MM.1S (cell line): ENCODE measurements at regions not wholly inside any gene's neighbourhood (a gene's known extent, or its start where the extent isn't known, plus 50 kb on each side); places are given as distances from the start of the nearest gene placed in this dataset.

ENCODE experiments used
- DNase-seq: peaks from one replicate; pipeline ENCODE4 v3.0.0-alpha.2; 2015
- H2AFZ ChIP-seq: fragments of 300-600 bp; sonication (generic); 2 replicates; pipeline ENCODE4 v1.6.0; 2016; ENCODE audit warnings: antibody characterized with exemption, low read length
- H3F3A ChIP-seq: fragments of 300-600 bp; sonication (generic); 2 replicates; pipeline ENCODE4 v1.6.1; 2016; ENCODE audit warnings: mild to moderate bottlenecking, antibody characterized with exemption, low read length, moderate library complexity, mixed read lengths; ENCODE audit not compliant: insufficient read depth
- H3K27ac ChIP-seq: fragments of 300-600 bp; sonication (generic); 2 replicates; pipeline ENCODE4 v1.5.1; 2016; ENCODE audit warnings: mild to moderate bottlenecking, low read length
- H3K27me3 ChIP-seq: fragments of 300-600 bp; sonication (generic); replicated peaks from 2 replicates; pipeline ENCODE4 v1.6.0; 2016; ENCODE audit warnings: low read length; ENCODE audit not compliant: insufficient read depth
- H3K36me3 ChIP-seq: fragments of 300-600 bp; sonication (generic); replicated peaks from 2 replicates; pipeline ENCODE4 v1.6.1; 2016; ENCODE audit warnings: mild to moderate bottlenecking, low read length, mixed read lengths; ENCODE audit not compliant: insufficient read depth
- H3K4me1 ChIP-seq: fragments of 300-600 bp; sonication (generic); 2 replicates; pipeline ENCODE4 v1.6.1; 2016; ENCODE audit warnings: low read length, mixed read lengths
- H3K4me2 ChIP-seq: fragments of 300-600 bp; sonication (generic); 2 replicates; pipeline ENCODE4 v1.6.0; 2016; ENCODE audit warnings: low read depth, low read length
- H3K4me3 ChIP-seq: fragments of 300-600 bp; sonication (generic); 2 replicates; pipeline ENCODE4 v1.5.1; 2016; ENCODE audit warnings: low read length, mixed read lengths
- H3K79me2 ChIP-seq: fragments of 300-600 bp; sonication (generic); 2 replicates; pipeline ENCODE4 v1.6.1; 2016; ENCODE audit warnings: mixed run types, low read length, mixed read lengths
- H3K9ac ChIP-seq: fragments of 300-600 bp; sonication (generic); 2 replicates; pipeline ENCODE4 v1.6.1; 2016; ENCODE audit warnings: low read length, mixed read lengths
- H3K9me2 ChIP-seq: fragments of 300-600 bp; sonication (generic); replicated peaks from 2 replicates; pipeline ENCODE4 v1.6.1; 2016; ENCODE audit warnings: mild to moderate bottlenecking, low read length, mixed read lengths; ENCODE audit not compliant: insufficient read depth
- H3K9me3 ChIP-seq: fragments of 300-600 bp; sonication (generic); replicated peaks from 2 replicates; pipeline ENCODE4 v1.6.1; 2016; ENCODE audit warnings: mild to moderate bottlenecking, low read length, mixed read lengths; ENCODE audit not compliant: insufficient read depth
- H4K20me1 ChIP-seq: fragments of 300-600 bp; sonication (generic); 2 replicates; pipeline ENCODE4 v1.6.1; 2016; ENCODE audit warnings: mild to moderate bottlenecking, low read length, moderate library complexity, mixed read lengths; ENCODE audit not compliant: insufficient read depth
- CTCF ChIP-seq: fragments of 300-600 bp; sonication (generic); IDR thresholded peaks from 2 replicates; pipeline ENCODE4 v1.5.1; 2016; ENCODE audit warnings: antibody characterized with exemption, low read length, mixed read lengths
- EZH2 ChIP-seq: fragments of 300-600 bp; sonication (generic); optimal IDR thresholded peaks from 2 replicates; pipeline ENCODE3; 2017; ENCODE audit warnings: low read depth, mild to moderate bottlenecking, antibody characterized with exemption, low read length, mixed read lengths
- EZH2phosphoT487 ChIP-seq: fragments of 300-600 bp; sonication (generic); IDR thresholded peaks from 2 replicates; pipeline ENCODE4 v1.6.1; 2018; ENCODE audit warnings: antibody characterized with exemption, low read length

GRCh38 chr2:216292475-216292874, 79.8 kb downstream of the MARCHF4 start:
- peaks cover 3% of the 10 kb centered on the region; the same call in 1 of the 2 replicates for H3F3A ChIP-seq
- H3K27me3 ChIP-seq: no peaks in the 10 kb centered on the region
- TF ChIP-seq EZH2phosphoT487: no peak
- no peak for TF ChIP-seq CTCF
- no peak for TF ChIP-seq EZH2

GRCh38 chr2:216289470-216289869, 82.8 kb downstream of the MARCHF4 start:
- peak; percentile 88 for DNase-seq
- H3K36me3 ChIP-seq: no peaks in the 10 kb centered on the region
- H3F3A ChIP-seq: peaks cover 3% of the 10 kb centered on the region; the same call in 1 of the 2 replicates
- TF ChIP-seq EZH2phosphoT487 (no peak), CTCF (no peak), EZH2 (no peak)
- no peaks in the 10 kb centered on the region for H4K20me1 ChIP-seq
- H3K9ac ChIP-seq: peak overlapping the region; percentile 51; the same call in 1 of the 2 replicates
- H3K27me3 ChIP-seq: no peaks in the 10 kb centered on the region
- H3K9me2 ChIP-seq: no peaks in the 10 kb centered on the region
- peaks cover 18% of the 10 kb centered on the region for H3K4me1 ChIP-seq
- peak overlapping the region; percentile 56; the same call in 1 of the 2 replicates for H3K4me2 ChIP-seq
- H3K9me3 ChIP-seq: no peaks in the 10 kb centered on the region
- H3K27ac ChIP-seq: peak overlapping the region; percentile 87
- no peaks in the 10 kb centered on the region for H3K79me2 ChIP-seq
- H3K4me3 ChIP-seq: 0 out of 2 replicates have a peak overlapping the region, but pooled peaks have one; percentile 16
- H2AFZ ChIP-seq: 0 out of 2 replicates have a peak overlapping the region, but pooled peaks have one; percentile 33

More at GRCh38 chr2:216292475-216292874, 79.8 kb downstream of the MARCHF4 start:
- no peaks in the 10 kb centered on the region for H4K20me1 ChIP-seq
- no peaks in the 10 kb centered on the region for H3K36me3 ChIP-seq
- H3K4me2 ChIP-seq: no peak overlapping the region
- no peak overlapping the region for H3K9ac ChIP-seq
- H3K9me3 ChIP-seq: no peaks in the 10 kb centered on the region
- H3K4me1 ChIP-seq: peaks cover 28% of the 10 kb centered on the region
- no peak overlapping the region for H3K4me3 ChIP-seq
- no peak for DNase-seq
- no peaks in the 10 kb centered on the region for H3K79me2 ChIP-seq
- H3K27ac ChIP-seq: no peak overlapping the region
- no peak overlapping the region for H2AFZ ChIP-seq
- H3K9me2 ChIP-seq: no peaks in the 10 kb centered on the region

DNA sequence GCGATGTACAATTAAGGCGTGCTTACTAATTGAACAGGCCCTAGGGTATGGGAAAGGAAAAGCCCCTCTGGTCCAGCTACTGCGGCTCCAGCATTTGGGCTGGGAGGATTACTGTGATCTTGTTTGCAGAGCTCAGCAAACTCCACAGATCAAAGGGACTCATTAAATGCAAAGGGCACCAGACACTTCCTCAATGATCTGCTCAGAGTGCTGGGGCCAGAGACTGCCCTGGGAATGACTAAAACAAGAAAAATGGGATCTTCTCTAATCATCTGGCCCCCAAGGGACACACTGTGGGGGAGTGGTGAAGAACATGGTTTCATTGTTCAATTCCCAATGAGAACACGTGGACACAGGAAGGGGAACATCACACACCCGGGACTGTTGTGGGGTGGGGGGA, 85.0 kb downstream of the MARCHF4 start:
- Histone ChIP-seq H3K9ac (no peak overlapping the region), H4K20me1 (no peaks in the 10 kb centered on the region), H3K4me1 (peaks cover 18% of the 10 kb centered on the region), H3K4me2 (no peak overlapping the region), H3K79me2 (no peaks in the 10 kb centered on the region), H3K27ac (no peak overlapping the region), H3K4me3 (no peak overlapping the region), H3K9me2 (no peaks in the 10 kb centered on the region), H3K36me3 (no peaks in the 10 kb centered on the region), H3K27me3 (no peaks in the 10 kb centered on the region), H3F3A (peaks cover 3% of the 10 kb centered on the region; the same call in 1 of the 2 replicates), H2AFZ (no peak overlapping the region), H3K9me3 (no peaks in the 10 kb centered on the region)
- no peak for TF ChIP-seq EZH2
- no peak for TF ChIP-seq CTCF
- TF ChIP-seq EZH2phosphoT487: no peak
- no peak for DNase-seq
